ENCODE measurements at regions not wholly inside any gene's neighbourhood (a gene's known extent, or its start where the extent isn't known, plus 50 kb on each side); places are given as distances from the start of the nearest gene placed in this dataset.

- TF ChIP-seq CTCF (IDR thresholded peaks at IDR 0.05) (no peak), POLR2A (IDR thresholded peaks at IDR 0.05) (no peak)
Observed at GRCh38 chr7:18213652-18214051, 186.0 kb upstream of the PRPS1L1 start.
